Lung (tissue), 11 donors: ENCODE measurements at regions not wholly inside any gene's neighbourhood (a gene's known extent, or its start where the extent isn't known, plus 50 kb on each side); places are given as distances from the start of the nearest gene placed in this dataset.

ENCODE experiments used
- ATAC-seq: fragments of 200-7000 bp; cut with Tn5 transposase; one replicate; pipeline ENCODE4 v1.9.1; 2020; ENCODE audit warnings: moderate number of reproducible peaks; ENCODE audit not compliant: insufficient read depth, low FRiP score
- DNase-seq, 3 donors: peaks; one replicate each; pipeline ENCODE4 v3.0.0-alpha.2; 2013 to 2017
- H3K27ac ChIP-seq, 2 donors: one replicate each; pipeline ENCODE4 v1.5.1; 2013; ENCODE audit warnings: mild to moderate bottlenecking in 2 of 2, moderate library complexity in 2 of 2, control low read depth in 1 of 2, inconsistent platforms in 1 of 2, low read depth in 1 of 2, low read length in 1 of 2
- H3K27me3 ChIP-seq, 3 donors: one replicate each; pipeline ENCODE4 v1.5.1; 2013; ENCODE audit warnings: low read length in 2 of 3; ENCODE audit not compliant: control insufficient read depth in 3 of 3, insufficient read depth in 3 of 3
- H3K36me3 ChIP-seq, 4 donors: one replicate each; pipeline ENCODE4 v1.5.1; 2013; ENCODE audit warnings: low read length in 4 of 4, mild to moderate bottlenecking in 1 of 4, moderate library complexity in 1 of 4; ENCODE audit not compliant: control insufficient read depth in 4 of 4, insufficient read depth in 4 of 4
- H3K4me1 ChIP-seq, 5 donors: one replicate each; pipeline ENCODE4 v1.5.1; 2013; ENCODE audit warnings: low read length in 5 of 5, mild to moderate bottlenecking in 2 of 5, moderate library complexity in 1 of 5; ENCODE audit not compliant: control insufficient read depth in 5 of 5, insufficient read depth in 5 of 5
- H3K4me3 ChIP-seq: one replicate; pipeline ENCODE4 v1.5.1; 2013; ENCODE audit warnings: mild to moderate bottlenecking, control low read depth, moderate library complexity
- H3K9ac ChIP-seq, 2 donors: one replicate each; pipeline ENCODE4 v1.5.1; 2013; ENCODE audit warnings: low read length in 2 of 2, control low read depth in 1 of 2; ENCODE audit not compliant: insufficient read depth in 1 of 2
- H3K9me3 ChIP-seq, 4 donors: one replicate each; pipeline ENCODE4 v1.5.1; 2013; ENCODE audit warnings: low read length in 3 of 4, mild to moderate bottlenecking in 1 of 4, moderate library complexity in 1 of 4; ENCODE audit not compliant: control insufficient read depth in 4 of 4, insufficient read depth in 3 of 4
- CTCF ChIP-seq: IDR thresholded peaks from 2 replicates; pipeline ENCODE4 v1.5.1; 2012; ENCODE audit warnings: mild to moderate bottlenecking; ENCODE audit errors: control extremely low read depth, extremely low read depth
- WGBS, 2 donors: extraction: QIAGEN DNeasy Blood & Tissue Kit; methylation state at CpG; one replicate each; pipeline ENCODE4 v1.1.7; 2013; 5-methylcytosine and 5-hydroxymethylcytosine counted together
- donor health status: control.
- donor health status: control.
- donor health status: Bipolar disorder and iron deficiency.
- donor health status: healthy.
- donor health status: DM: yes; HTN: yes; CAD: no.

GRCh38 chr11:64443001-64443400 lies 84.0 kb downstream of the RPS6KA4 start:
- WGBS, 2 donors = 64 to 85% methylated on average over 5 of the region's 5 CpGs
- Histone ChIP-seq H3K27me3 (peaks cover 0 to 12% (median 6%) of the 10 kb centered on the region in 3 donors), H3K9ac (no peak overlapping the region), H3K4me3 (no peak overlapping the region), H3K36me3 (no peaks in the 10 kb centered on the region), H3K4me1 (peaks cover 0 to 6% (median 0%) of the 10 kb centered on the region in 5 donors), H3K27ac (no peak overlapping the region), H3K9me3 (peaks cover 0 to 9% (median 0%) of the 10 kb centered on the region in 4 donors)
- no peak for TF ChIP-seq CTCF
- ATAC-seq = no peak
- DNase-seq = no peak

GRCh38 chr11:64444838-64445441 lies 86.0 kb downstream of the RPS6KA4 start:
- no peak overlapping the region for H3K9ac ChIP-seq
- H3K27ac ChIP-seq = no peak overlapping the region
- no peak for TF ChIP-seq CTCF
- WGBS, 2 donors = 74 to 75% methylated on average over 4 of the region's 4 CpGs
- no peaks in the 10 kb centered on the region for H3K36me3 ChIP-seq
- H3K4me3 ChIP-seq = no peak overlapping the region
- peaks cover 0 to 6% (median 0%) of the 10 kb centered on the region in 4 donors for H3K9me3 ChIP-seq
- ATAC-seq (no peak), DNase-seq (no peak)
- peaks cover 0 to 12% (median 2%) of the 10 kb centered on the region in 3 donors for H3K27me3 ChIP-seq
- peaks cover 0 to 22% (median 0%) of the 10 kb centered on the region in 5 donors for H3K4me1 ChIP-seq

GRCh38 chr11:64445651-64446050 lies 86.7 kb downstream of the RPS6KA4 start:
- WGBS, 2 donors = 89 to 91% methylated on average over 4 of the region's 4 CpGs
- Histone ChIP-seq H3K9ac (no peak overlapping the region), H3K27ac (no peak overlapping the region), H3K27me3 (peaks cover 0 to 10% (median 2%) of the 10 kb centered on the region in 3 donors), H3K36me3 (no peaks in the 10 kb centered on the region), H3K9me3 (peaks cover 0 to 2% (median 0%) of the 10 kb centered on the region in 4 donors), H3K4me3 (no peak overlapping the region), H3K4me1 (peaks cover 0 to 22% (median 0%) of the 10 kb centered on the region in 5 donors)
- no peak for TF ChIP-seq CTCF
- no peak for DNase-seq
- ATAC-seq = no peak
